ENCODE measurements at regions not wholly inside any gene's neighbourhood (a gene's known extent, or its start where the extent isn't known, plus 50 kb on each side); places are given as distances from the start of the nearest gene placed in this dataset.

- Histone ChIP-seq H3K9me3 (ENCODE audit: insufficient read depth, low read depth) (no peaks in the 10 kb centered on the region), H4K20me1 (ENCODE audit: insufficient read depth) (no peaks in the 10 kb centered on the region), H3K79me2 (ENCODE audit: low read depth) (no peaks in the 10 kb centered on the region), H3K27me3 (ENCODE audit: insufficient read depth, low read depth) (no peaks in the 10 kb centered on the region), H2AFZ (no peak overlapping the region), H3F3A (ENCODE audit: insufficient read depth, low read depth) (no peaks in the 10 kb centered on the region), H3K36me3 (ENCODE audit: low read depth) (no peaks in the 10 kb centered on the region), H3K9me2 (ENCODE audit: insufficient read depth) (no peaks in the 10 kb centered on the region), H3K27ac (no peak overlapping the region), H3K4me2 (no peak overlapping the region), H3K4me1 (replicated peaks; ENCODE audit: insufficient read depth) (no peaks in the 10 kb centered on the region), H3K4me3 (no peak overlapping the region)
- TF ChIP-seq EZH2 (IDR thresholded peaks at IDR 0.05; ENCODE audit: low read depth) (no peak), CTCF (conservative IDR thresholded peaks at IDR 0.05) (no peak)
- POLR2A ChIA-PET (ENCODE audit: unreplicated experiment) = interaction anchor here (0.6 kb wide), 3 partner anchors 22 to 406 kb away, joined by 3 to 5 read pairs (median 3); no protein-coding TSS in a partner anchor
- CTCF ChIA-PET = no interaction called here
- DNase-seq = no peak
- intact Hi-C loops (cut with micrococcal nuclease; ENCODE audit: unreplicated experiment) = no loop called here
- BruUV-seq (replicated peaks) = no TSS peak
Observed at GRCh38 chr15:69743091-69743490, 290.5 kb downstream of the RPLP1 start.

GRCh38 chr15:69744391-69745162 is 292.0 kb downstream of the RPLP1 start:
- CTCF ChIA-PET = no interaction called here
- no peaks in the 10 kb centered on the region for H3K36me3 ChIP-seq (ENCODE audit: low read depth)
- H3K27me3 ChIP-seq (ENCODE audit: insufficient read depth, low read depth) = no peaks in the 10 kb centered on the region
- H4K20me1 ChIP-seq (ENCODE audit: insufficient read depth) = no peaks in the 10 kb centered on the region
- BruUV-seq (replicated peaks) = no TSS peak
- H2AFZ ChIP-seq = no peak overlapping the region
- DNase-seq = no peak
- POLR2A ChIA-PET (ENCODE audit: unreplicated experiment) = no interaction called here
- no peaks in the 10 kb centered on the region for H3K9me2 ChIP-seq (ENCODE audit: insufficient read depth)
- H3K27ac ChIP-seq = no peak overlapping the region
- intact Hi-C loops (cut with micrococcal nuclease; ENCODE audit: unreplicated experiment) = no loop called here
- H3K4me2 ChIP-seq = no peak overlapping the region
- no peaks in the 10 kb centered on the region for H3K9me3 ChIP-seq (ENCODE audit: insufficient read depth, low read depth)
- H3K4me1 ChIP-seq (replicated peaks; ENCODE audit: insufficient read depth) = no peaks in the 10 kb centered on the region
- no peak overlapping the region for H3K4me3 ChIP-seq
- no peaks in the 10 kb centered on the region for H3F3A ChIP-seq (ENCODE audit: insufficient read depth, low read depth)
- TF ChIP-seq EZH2 (IDR thresholded peaks at IDR 0.05; ENCODE audit: low read depth) = no peak
- no peaks in the 10 kb centered on the region for H3K79me2 ChIP-seq (ENCODE audit: low read depth)

GRCh38 chr15:69747193-69747592 is 294.6 kb downstream of the RPLP1 start:
- POLR2A ChIA-PET (ENCODE audit: unreplicated experiment) = no interaction called here

More at GRCh38 chr15:69747193-69747592, 294.6 kb downstream of the RPLP1 start:
- Histone ChIP-seq H4K20me1 (ENCODE audit: insufficient read depth) (no peaks in the 10 kb centered on the region), H2AFZ (no peak overlapping the region), H3K36me3 (ENCODE audit: low read depth) (no peaks in the 10 kb centered on the region), H3K9me3 (ENCODE audit: insufficient read depth, low read depth) (no peaks in the 10 kb centered on the region), H3K4me1 (replicated peaks; ENCODE audit: insufficient read depth) (no peaks in the 10 kb centered on the region), H3K9me2 (ENCODE audit: insufficient read depth) (no peaks in the 10 kb centered on the region), H3K79me2 (ENCODE audit: low read depth) (no peaks in the 10 kb centered on the region), H3K27ac (no peak overlapping the region), H3K27me3 (ENCODE audit: insufficient read depth, low read depth) (no peaks in the 10 kb centered on the region), H3F3A (ENCODE audit: insufficient read depth, low read depth) (no peaks in the 10 kb centered on the region), H3K4me2 (no peak overlapping the region), H3K4me3 (no peak overlapping the region)
- no TSS peak for BruUV-seq (replicated peaks)
- TF ChIP-seq EZH2 (IDR thresholded peaks at IDR 0.05; ENCODE audit: low read depth) (no peak), CTCF (conservative IDR thresholded peaks at IDR 0.05) (no peak)
- intact Hi-C loops (cut with micrococcal nuclease; ENCODE audit: unreplicated experiment) = no loop called here
- DNase-seq = no peak
- CTCF ChIA-PET = interaction anchor here (0.7 kb wide), 1 partner anchor 48 kb away, joined by 3 read pairs; no protein-coding TSS in a partner anchor

All from PC-9 (cell line).